ENCODE measurements at regions not wholly inside any gene's neighbourhood (a gene's known extent, or its start where the extent isn't known, plus 50 kb on each side); places are given as distances from the start of the nearest gene placed in this dataset.

DNA sequence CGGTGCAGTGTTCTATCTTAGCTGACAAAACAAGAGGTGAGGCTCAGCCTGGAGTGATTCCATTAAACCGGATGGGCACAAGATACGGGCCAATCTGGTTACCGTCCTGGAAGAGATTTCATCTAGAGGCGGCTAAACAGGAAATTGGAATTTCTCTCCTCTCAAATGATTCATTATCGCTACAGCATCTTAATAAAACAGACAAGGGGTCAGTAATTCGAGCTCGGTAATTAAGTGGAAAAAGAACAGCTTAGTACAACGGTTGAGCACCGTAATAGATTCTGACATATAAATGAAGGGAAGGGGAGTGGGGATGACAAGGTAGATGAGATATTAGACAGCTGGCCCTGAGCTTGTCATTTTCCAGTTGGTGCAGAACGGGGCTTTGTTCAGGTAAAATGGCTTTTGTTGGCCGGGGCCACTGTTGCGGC lies 137.2 kb downstream of the EDN3 start:
- no peak for DNase-seq

GRCh38 chr20:59438201-59438600 lies 137.8 kb downstream of the EDN3 start:
- no peak for DNase-seq

DNA sequence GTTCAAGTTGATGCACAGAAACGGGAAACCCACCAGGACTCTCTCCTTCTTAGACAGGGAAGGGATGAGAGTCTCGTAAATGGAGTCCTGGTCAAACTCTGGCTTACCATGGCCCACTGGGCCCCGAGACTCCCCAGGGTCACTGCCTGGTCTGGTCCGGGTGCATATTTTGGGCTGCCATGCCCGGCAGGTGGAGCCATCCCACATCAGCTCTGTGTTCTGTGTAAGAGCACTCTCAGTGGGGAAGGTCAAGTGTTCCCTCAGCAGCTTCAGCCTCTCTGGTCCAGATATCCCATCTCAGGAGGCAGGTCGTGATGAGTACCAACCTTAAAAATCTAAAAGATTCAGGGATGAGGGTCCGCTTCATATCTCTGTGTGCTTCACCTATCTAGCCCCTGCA lies 138.8 kb downstream of the EDN3 start:
- no peak for DNase-seq

GRCh38 chr20:59441306-59441705 lies 140.9 kb downstream of the EDN3 start:
- no peak for DNase-seq

- DNase-seq, result no peak
Measured at GRCh38 chr20:59441860-59442810, 141.7 kb downstream of the EDN3 start.

DNA sequence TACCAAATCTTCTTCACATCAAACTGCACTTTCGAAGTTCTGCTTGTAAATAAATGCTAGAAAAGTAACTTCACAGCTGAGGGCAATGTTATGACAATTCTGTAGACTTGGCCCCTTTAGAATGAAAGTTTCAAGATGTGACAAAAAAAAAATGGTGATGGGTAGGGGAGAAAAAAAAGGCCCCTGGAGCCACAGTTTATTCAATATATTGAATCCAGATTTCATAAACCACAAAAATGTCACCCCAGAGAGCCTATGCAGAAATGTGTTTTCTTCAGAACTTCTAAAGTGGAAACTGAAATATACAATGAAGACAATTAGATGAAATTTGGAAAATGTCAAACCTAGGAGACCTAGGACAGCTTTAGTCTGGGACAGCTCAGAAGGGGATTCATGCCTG lies 143.1 kb downstream of the EDN3 start:
- DNase-seq, result no peak

GRCh38 chr20:59446376-59446775 lies 146.0 kb downstream of the EDN3 start:
- DNase-seq, result no peak

- DNase-seq, result no peak
Measured at GRCh38 chr20:59448196-59448595, 147.8 kb downstream of the EDN3 start.

GRCh38 chr20:59448851-59449444 lies 148.5 kb downstream of the EDN3 start:
- no peak for DNase-seq

DNA sequence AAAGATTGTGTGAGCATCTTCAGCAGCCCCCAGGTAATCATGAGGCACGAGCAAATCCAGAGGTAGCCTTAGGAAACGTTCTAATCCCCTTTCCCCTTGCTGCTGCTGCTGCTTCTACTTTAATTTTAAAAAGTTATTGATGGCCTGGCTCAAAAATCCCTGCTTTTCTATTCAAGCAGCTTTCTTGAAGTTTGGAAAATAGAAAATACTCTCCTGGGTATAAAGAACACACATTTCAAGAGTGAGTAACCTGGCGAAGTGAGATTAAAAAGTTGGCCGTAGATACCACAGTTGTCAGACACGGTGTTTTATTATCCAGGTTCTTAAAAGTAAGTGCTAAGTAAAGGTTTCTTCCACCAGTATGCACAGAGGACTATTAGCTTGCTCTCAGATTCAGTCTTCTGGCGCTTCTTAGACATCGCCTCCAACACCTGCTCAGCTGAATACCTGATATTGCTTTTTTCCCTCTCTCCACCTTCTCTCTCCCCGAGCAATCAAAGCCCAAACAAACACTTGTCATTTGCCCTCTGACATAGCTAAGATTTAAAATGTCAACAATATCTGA lies 150.7 kb downstream of the EDN3 start:
- no peak for DNase-seq

- DNase-seq, result no peak
Measured at GRCh38 chr20:59451641-59452040, 151.2 kb downstream of the EDN3 start.

- DNase-seq, result no peak
Measured at GRCh38 chr20:59452856-59453255, 151.5 kb upstream of the PHACTR3 start.

- no peak for DNase-seq
Measured at GRCh38 chr20:59453759-59454560, 150.4 kb upstream of the PHACTR3 start.

- no peak for DNase-seq
Measured at GRCh38 chr20:59455402-59456341, 148.7 kb upstream of the PHACTR3 start.

GRCh38 chr20:59456342-59457279 lies 147.7 kb upstream of the PHACTR3 start:
- no peak for DNase-seq

DNA sequence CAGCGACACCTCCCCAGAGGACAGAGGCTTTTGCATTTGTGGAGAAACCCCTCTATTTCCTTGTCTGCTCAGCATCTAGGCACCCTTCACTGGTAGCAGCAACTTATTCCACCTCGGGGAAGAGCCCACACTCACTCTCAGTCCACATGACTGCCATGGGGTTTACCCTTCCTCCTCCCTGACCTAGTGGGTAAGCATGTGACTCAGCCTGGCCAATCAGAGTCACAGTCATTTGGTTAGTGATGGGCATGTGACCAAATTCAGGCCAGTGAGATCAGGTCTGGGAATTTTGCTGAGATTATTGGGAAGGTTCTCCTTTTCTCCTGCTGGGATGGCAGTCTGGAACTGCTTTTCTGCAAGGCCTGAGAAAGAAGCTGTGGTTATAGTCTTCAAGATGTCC lies 145.7 kb upstream of the PHACTR3 start:
- no peak for DNase-seq

DNA sequence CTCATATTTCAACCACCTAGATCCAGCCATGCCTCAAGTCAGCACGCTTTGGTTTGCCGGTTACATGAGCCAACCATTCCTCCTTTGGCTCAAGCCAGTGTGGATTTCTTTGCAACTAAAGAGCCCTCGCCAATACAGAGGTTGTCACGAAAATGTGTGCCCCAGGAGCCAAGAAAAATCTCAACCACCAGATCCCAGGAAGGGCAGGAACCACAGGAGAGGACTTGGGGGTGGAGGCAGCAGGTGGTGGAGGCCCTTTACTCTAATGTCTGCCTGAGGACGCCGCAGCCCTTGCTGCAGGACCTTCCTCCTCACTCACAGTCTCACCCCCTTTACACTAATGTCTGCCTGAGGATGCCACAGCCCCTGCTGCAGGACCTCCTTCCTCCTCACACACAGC lies 144.8 kb upstream of the PHACTR3 start:
- no peak for DNase-seq

DNA sequence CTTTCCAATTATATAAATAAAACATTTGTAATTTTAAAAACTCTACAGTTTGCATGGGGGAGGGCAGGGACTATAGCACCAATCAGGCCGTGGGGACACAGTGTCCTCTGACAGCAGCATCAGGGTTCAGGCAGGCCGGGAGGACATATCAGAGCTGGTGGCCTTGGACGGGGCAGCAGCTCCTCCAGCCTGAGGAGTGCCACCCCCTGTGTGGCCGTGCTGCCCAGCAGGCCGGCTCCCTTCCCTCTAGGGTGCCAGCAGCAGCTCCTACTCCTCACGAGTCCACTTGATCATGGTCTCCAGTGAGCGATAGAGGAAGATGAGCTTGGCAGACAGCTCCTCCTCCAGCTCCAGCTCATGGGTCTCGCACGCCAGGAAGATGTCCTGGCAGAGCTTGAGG lies 144.0 kb upstream of the PHACTR3 start:
- no peak for DNase-seq

DNA sequence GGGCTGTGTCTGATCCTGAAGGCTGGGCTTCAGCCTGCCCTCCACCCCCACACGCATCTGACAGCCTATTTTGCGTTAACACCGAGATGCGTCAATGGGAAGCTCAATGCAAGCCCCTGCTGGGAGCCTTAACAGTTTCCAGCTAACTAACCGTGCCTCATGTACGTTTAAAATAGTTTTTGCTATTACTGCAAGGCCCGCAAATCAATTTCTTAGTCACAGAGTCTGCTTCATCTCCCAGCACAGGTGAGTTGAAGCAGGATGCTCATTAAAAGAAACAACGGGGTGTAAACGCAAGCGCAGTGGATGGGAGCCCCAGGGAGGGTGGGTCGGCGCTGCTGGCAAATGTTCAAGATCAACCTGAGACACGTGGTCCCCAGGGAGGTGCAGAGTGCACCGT lies 142.8 kb upstream of the PHACTR3 start:
- no peak for DNase-seq

- DNase-seq, result no peak
Measured at GRCh38 chr20:59462249-59462648, 142.1 kb upstream of the PHACTR3 start.

- no peak for DNase-seq
Measured at GRCh38 chr20:59463541-59463940, 140.8 kb upstream of the PHACTR3 start.
